ENCODE measurements at regions not wholly inside any gene's neighbourhood (a gene's known extent, or its start where the extent isn't known, plus 50 kb on each side); places are given as distances from the start of the nearest gene placed in this dataset.

GRCh38 chr13:68291595-68291994, 1061.5 kb upstream of the PCDH9 start:
- no peak overlapping the region for H3K4me3 ChIP-seq (ENCODE audit: low read length in 2 of 2)
- ATAC-seq (ENCODE audit: low FRiP score) (no peak), DNase-seq (no peak)
- 72 to 73% methylated on average over 4 of the region's 4 CpGs for WGBS, 2 donors
- no peaks in the 10 kb centered on the region for H3K9me3 ChIP-seq (ENCODE audit: control insufficient read depth, low read length)
- intact Hi-C loops (cut with DNase I): no loop called here
- no peaks in the 10 kb centered on the region for H3K4me1 ChIP-seq (ENCODE audit: control insufficient read depth in 1 of 2, insufficient read depth in 2 of 2, low read length in 2 of 2)
- no peaks in the 10 kb centered on the region for H3K36me3 ChIP-seq (ENCODE audit: control insufficient read depth in 1 of 2, insufficient read depth in 2 of 2, low read length in 1 of 2)
- H3K27me3 ChIP-seq (ENCODE audit: control insufficient read depth in 1 of 2, insufficient read depth in 2 of 2, low read length in 1 of 2): no peaks in the 10 kb centered on the region
- H3K27ac ChIP-seq (ENCODE audit: low read depth in 1 of 2, low read length in 2 of 2): no peak overlapping the region

- WGBS, 2 donors: 87 to 95% methylated on average over 1 of the region's 1 CpG
- no peak for ATAC-seq (ENCODE audit: low FRiP score)
- H3K27ac ChIP-seq (ENCODE audit: low read depth in 1 of 2, low read length in 2 of 2): no peak overlapping the region
- no peaks in the 10 kb centered on the region for H3K36me3 ChIP-seq (ENCODE audit: control insufficient read depth in 1 of 2, insufficient read depth in 2 of 2, low read length in 1 of 2)
- DNase-seq: no peak
- H3K4me1 ChIP-seq (ENCODE audit: control insufficient read depth in 1 of 2, insufficient read depth in 2 of 2, low read length in 2 of 2): no peaks in the 10 kb centered on the region
- intact Hi-C loops (cut with DNase I): no loop called here
- H3K9me3 ChIP-seq (ENCODE audit: control insufficient read depth, low read length): no peaks in the 10 kb centered on the region
- H3K27me3 ChIP-seq (ENCODE audit: control insufficient read depth in 1 of 2, insufficient read depth in 2 of 2, low read length in 1 of 2): no peaks in the 10 kb centered on the region
- no peak overlapping the region for H3K4me3 ChIP-seq (ENCODE audit: low read length in 2 of 2)
Measured at GRCh38 chr13:68275758-68276157, 1045.6 kb upstream of the PCDH9 start.

DNA sequence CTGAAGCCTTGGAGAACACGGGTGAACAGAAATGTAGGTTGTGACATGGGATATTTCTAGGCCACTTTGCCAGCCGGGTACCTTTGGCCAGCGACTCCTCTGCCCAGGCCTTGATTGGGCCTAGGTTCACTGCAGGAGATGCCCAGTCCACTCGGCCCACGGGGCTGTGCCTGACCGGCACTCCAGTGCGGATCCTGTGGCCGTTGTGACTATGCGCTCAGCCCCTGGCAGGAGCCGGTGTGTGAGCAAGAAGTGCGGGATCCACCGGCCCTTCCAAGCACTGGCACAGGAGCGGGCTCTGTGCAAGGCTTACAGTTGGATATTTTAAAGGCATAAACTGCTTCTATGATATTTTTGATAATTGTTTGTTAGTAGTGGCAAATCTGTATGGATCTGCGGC, 1042.5 kb upstream of the PCDH9 start:
- ATAC-seq (ENCODE audit: low FRiP score): no peak
- Histone ChIP-seq H3K9me3 (ENCODE audit: control insufficient read depth, low read length) (no peaks in the 10 kb centered on the region), H3K4me3 (ENCODE audit: low read length in 2 of 2) (no peak overlapping the region), H3K4me1 (ENCODE audit: control insufficient read depth in 1 of 2, insufficient read depth in 2 of 2, low read length in 2 of 2) (no peaks in the 10 kb centered on the region), H3K27ac (ENCODE audit: low read depth in 1 of 2, low read length in 2 of 2) (no peak overlapping the region), H3K27me3 (ENCODE audit: control insufficient read depth in 1 of 2, insufficient read depth in 2 of 2, low read length in 1 of 2) (no peaks in the 10 kb centered on the region), H3K36me3 (ENCODE audit: control insufficient read depth in 1 of 2, insufficient read depth in 2 of 2, low read length in 1 of 2) (no peaks in the 10 kb centered on the region)
- intact Hi-C loops (cut with DNase I): no loop called here
- DNase-seq: peak in 1 of 2 donors; percentile 73
- 93% methylated on average over 14 of the region's 14 CpGs for WGBS, 2 donors

DNA sequence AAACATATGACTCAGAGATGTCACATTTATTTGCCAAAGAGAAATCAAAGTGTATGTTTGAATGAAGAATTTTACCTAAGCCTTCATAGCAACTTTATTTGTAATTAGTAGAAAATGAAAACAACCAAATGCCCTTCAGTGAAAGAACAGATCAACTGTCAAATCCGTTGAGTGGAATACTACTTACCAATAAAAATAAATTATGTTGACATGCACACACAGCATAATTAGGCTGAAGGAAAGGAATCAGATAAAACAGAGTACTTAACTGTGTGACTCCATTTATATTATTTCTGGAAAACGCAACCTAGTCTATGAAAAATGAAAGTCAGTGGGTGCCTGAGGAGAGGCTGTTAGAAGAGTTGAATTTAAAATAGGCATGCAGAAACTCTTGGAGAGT, 1034.6 kb upstream of the PCDH9 start:
- Histone ChIP-seq H3K27me3 (ENCODE audit: control insufficient read depth in 1 of 2, insufficient read depth in 2 of 2, low read length in 1 of 2) (no peaks in the 10 kb centered on the region), H3K9me3 (ENCODE audit: control insufficient read depth, low read length) (no peaks in the 10 kb centered on the region), H3K4me3 (ENCODE audit: low read length in 2 of 2) (no peak overlapping the region), H3K36me3 (ENCODE audit: control insufficient read depth in 1 of 2, insufficient read depth in 2 of 2, low read length in 1 of 2) (no peaks in the 10 kb centered on the region), H3K4me1 (ENCODE audit: control insufficient read depth in 1 of 2, insufficient read depth in 2 of 2, low read length in 2 of 2) (no peaks in the 10 kb centered on the region), H3K27ac (ENCODE audit: low read depth in 1 of 2, low read length in 2 of 2) (no peak overlapping the region)
- ATAC-seq (ENCODE audit: low FRiP score) (no peak), DNase-seq (no peak)
- intact Hi-C loops (cut with DNase I): no loop called here
- WGBS, 2 donors: 58 to 61% methylated on average over 2 of the region's 2 CpGs

GRCh38 chr13:68261105-68261504, 1031.0 kb upstream of the PCDH9 start:
- Histone ChIP-seq H3K27ac (ENCODE audit: low read depth in 1 of 2, low read length in 2 of 2) (no peak overlapping the region), H3K9me3 (ENCODE audit: control insufficient read depth, low read length) (no peaks in the 10 kb centered on the region), H3K36me3 (ENCODE audit: control insufficient read depth in 1 of 2, insufficient read depth in 2 of 2, low read length in 1 of 2) (no peaks in the 10 kb centered on the region), H3K4me1 (ENCODE audit: control insufficient read depth in 1 of 2, insufficient read depth in 2 of 2, low read length in 2 of 2) (no peaks in the 10 kb centered on the region), H3K4me3 (ENCODE audit: low read length in 2 of 2) (no peak overlapping the region), H3K27me3 (ENCODE audit: control insufficient read depth in 1 of 2, insufficient read depth in 2 of 2, low read length in 1 of 2) (no peaks in the 10 kb centered on the region)
- WGBS, 2 donors: 80 to 82% methylated on average over 6 of the region's 6 CpGs
- ATAC-seq (ENCODE audit: low FRiP score) (no peak), DNase-seq (no peak)
- intact Hi-C loops (cut with DNase I): no loop called here

DNA sequence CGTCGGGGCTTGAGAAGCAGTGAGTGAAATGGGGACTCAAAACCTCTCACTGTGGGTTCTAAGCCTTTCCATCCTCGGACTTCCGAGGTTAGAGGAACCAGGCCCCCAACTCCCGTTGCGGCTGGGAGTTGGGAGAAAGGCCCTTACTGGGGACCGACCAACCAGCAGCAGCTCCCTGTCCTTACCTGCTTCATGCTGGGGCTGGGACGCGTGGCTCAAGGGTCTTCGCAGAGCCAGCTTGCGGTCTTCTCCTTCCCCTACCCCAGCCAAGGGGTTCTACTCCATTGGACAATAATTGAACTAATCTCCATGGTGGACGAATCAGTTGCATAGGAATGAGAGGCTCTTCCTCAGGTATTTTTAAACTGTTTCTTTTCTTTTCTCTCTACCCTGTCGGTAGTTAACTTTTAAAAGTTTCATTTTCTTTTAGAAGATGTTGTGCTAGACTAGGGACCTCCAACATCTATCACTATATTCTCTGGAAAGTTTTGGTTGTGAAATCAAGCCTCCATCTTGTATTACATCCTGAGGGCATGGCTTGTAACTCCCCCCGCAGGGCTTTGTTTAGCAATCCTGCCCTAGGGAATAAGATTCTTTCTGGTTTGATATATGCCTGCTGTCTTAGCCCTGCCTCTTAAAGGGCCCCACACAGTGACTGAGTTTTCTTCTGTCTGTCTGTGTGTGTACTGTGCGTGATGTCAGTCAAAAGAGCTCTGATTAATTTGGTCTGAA, 1027.1 kb upstream of the PCDH9 start:
- ATAC-seq (ENCODE audit: low FRiP score): no peak
- H3K4me1 ChIP-seq (ENCODE audit: control insufficient read depth in 1 of 2, insufficient read depth in 2 of 2, low read length in 2 of 2): no peaks in the 10 kb centered on the region
- intact Hi-C loops (cut with DNase I): no loop called here
- H3K4me3 ChIP-seq (ENCODE audit: low read length in 2 of 2): no peak overlapping the region
- H3K9me3 ChIP-seq (ENCODE audit: control insufficient read depth, low read length): no peaks in the 10 kb centered on the region
- 82 to 83% methylated on average over 15 of the region's 15 CpGs for WGBS, 2 donors
- no peaks in the 10 kb centered on the region for H3K27me3 ChIP-seq (ENCODE audit: control insufficient read depth in 1 of 2, insufficient read depth in 2 of 2, low read length in 1 of 2)
- no peak for DNase-seq
- no peak overlapping the region for H3K27ac ChIP-seq (ENCODE audit: low read depth in 1 of 2, low read length in 2 of 2)
- no peaks in the 10 kb centered on the region for H3K36me3 ChIP-seq (ENCODE audit: control insufficient read depth in 1 of 2, insufficient read depth in 2 of 2, low read length in 1 of 2)

DNA sequence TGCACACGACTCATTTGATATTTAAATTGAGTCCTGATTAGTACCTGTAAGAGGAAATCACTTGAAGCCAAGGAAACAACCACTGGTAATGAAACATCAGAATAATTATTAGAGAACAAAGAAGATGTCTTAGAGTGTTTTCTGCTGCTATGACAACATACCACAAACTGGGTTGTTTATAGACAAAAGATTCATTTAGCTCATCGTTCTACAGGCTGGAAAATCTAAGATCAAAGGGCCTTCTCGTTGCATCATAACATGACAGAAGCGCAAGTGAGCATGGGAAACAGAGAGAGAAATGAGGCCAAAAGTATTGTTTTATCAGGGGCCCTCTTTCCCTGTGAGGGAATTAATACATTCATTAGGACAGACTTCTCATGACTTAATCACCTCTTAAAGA, 1024.0 kb upstream of the PCDH9 start:
- ATAC-seq (ENCODE audit: low FRiP score): no peak
- 61 to 66% methylated on average over 4 of the region's 4 CpGs for WGBS, 2 donors
- H3K9me3 ChIP-seq (ENCODE audit: control insufficient read depth, low read length): no peaks in the 10 kb centered on the region
- intact Hi-C loops (cut with DNase I): no loop called here
- no peak for DNase-seq
- no peak overlapping the region for H3K4me3 ChIP-seq (ENCODE audit: low read length in 2 of 2)
- no peak overlapping the region for H3K27ac ChIP-seq (ENCODE audit: low read depth in 1 of 2, low read length in 2 of 2)
- H3K36me3 ChIP-seq (ENCODE audit: control insufficient read depth in 1 of 2, insufficient read depth in 2 of 2, low read length in 1 of 2): no peaks in the 10 kb centered on the region
- H3K27me3 ChIP-seq (ENCODE audit: control insufficient read depth in 1 of 2, insufficient read depth in 2 of 2, low read length in 1 of 2): no peaks in the 10 kb centered on the region
- H3K4me1 ChIP-seq (ENCODE audit: control insufficient read depth in 1 of 2, insufficient read depth in 2 of 2, low read length in 2 of 2): no peaks in the 10 kb centered on the region

DNA sequence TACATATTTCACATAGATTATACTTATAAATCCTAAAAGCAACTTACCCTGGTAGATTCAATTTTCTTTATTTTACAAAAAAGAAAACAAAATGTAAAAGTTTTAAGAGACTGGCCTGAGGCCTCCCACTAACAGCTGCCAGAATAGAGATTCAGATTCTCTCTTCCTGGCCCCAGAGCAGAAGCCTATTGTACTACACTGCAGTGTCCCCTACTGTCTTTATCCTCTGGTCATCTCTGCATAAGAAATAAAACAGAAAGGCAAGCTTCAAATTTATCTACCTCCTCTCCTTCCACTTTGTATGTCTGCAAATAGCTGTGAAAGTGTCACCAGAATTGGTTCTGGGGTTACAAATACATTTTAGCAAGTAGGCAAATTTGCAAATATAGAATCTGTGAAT, 1004.1 kb upstream of the PCDH9 start:
- ATAC-seq (ENCODE audit: low FRiP score): no peak
- intact Hi-C loops (cut with DNase I): no loop called here

DNA sequence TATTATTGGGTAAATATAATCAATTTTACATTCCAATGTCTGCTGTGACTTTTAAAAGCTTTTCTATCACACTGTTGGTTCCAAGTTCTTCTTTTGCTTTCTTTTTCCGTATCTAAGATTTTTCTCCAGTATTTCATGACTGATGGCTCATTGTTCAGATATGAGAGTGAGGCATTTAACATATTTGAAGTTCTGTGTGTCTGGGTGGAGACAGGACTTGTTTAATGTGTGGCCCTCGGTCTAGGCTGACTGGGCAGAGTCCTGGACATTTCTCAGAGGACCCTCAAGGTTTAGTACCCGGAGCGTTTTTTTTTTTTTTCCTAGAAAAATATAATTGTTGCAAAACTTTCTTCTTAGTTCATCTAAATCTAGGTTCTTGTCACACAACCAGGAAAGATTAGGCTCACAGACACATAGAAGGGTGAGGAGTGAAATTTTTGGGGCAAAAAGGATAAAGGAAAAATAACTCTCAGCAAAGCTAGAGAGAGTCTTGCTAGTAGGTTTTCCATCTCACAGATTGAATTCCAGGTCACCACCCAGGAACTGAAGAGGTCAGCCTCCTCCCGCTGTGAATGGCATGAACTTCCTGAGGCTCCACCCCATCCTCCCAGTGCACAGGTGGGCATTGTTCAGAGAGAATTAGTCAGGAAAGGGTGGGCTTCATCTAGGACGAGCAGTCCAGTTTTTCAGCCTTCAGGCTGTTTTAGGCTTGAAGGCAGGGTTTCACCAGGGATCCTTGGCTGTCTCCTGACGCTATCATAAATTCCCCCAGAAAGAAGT, 1002.4 kb upstream of the PCDH9 start:
- Histone ChIP-seq H3K36me3 (ENCODE audit: control insufficient read depth in 1 of 2, insufficient read depth in 2 of 2, low read length in 1 of 2) (no peaks in the 10 kb centered on the region), H3K27ac (ENCODE audit: low read depth in 1 of 2, low read length in 2 of 2) (no peak overlapping the region), H3K4me3 (ENCODE audit: low read length in 2 of 2) (no peak overlapping the region), H3K27me3 (ENCODE audit: control insufficient read depth in 1 of 2, insufficient read depth in 2 of 2, low read length in 1 of 2) (no peaks in the 10 kb centered on the region), H3K4me1 (ENCODE audit: control insufficient read depth in 1 of 2, insufficient read depth in 2 of 2, low read length in 2 of 2) (no peaks in the 10 kb centered on the region), H3K9me3 (ENCODE audit: control insufficient read depth, low read length) (no peaks in the 10 kb centered on the region)
- no peak for DNase-seq
- ATAC-seq (ENCODE audit: low FRiP score): no peak
- WGBS, 2 donors: 26 to 29% methylated on average over 7 of the region's 7 CpGs
- intact Hi-C loops (cut with DNase I): no loop called here

More for the DNA sequence above, 1004.1 kb upstream of the PCDH9 start:
- no peaks in the 10 kb centered on the region for H3K4me1 ChIP-seq (ENCODE audit: control insufficient read depth in 1 of 2, insufficient read depth in 2 of 2, low read length in 2 of 2)
- H3K4me3 ChIP-seq (ENCODE audit: low read length in 2 of 2): no peak overlapping the region
- H3K27ac ChIP-seq (ENCODE audit: low read depth in 1 of 2, low read length in 2 of 2): no peak overlapping the region
- DNase-seq: no peak
- H3K9me3 ChIP-seq (ENCODE audit: control insufficient read depth, low read length): no peaks in the 10 kb centered on the region
- no peaks in the 10 kb centered on the region for H3K36me3 ChIP-seq (ENCODE audit: control insufficient read depth in 1 of 2, insufficient read depth in 2 of 2, low read length in 1 of 2)
- H3K27me3 ChIP-seq (ENCODE audit: control insufficient read depth in 1 of 2, insufficient read depth in 2 of 2, low read length in 1 of 2): no peaks in the 10 kb centered on the region

Data from aorta (tissue), 5 donors.